ENCODE measurements at regions not wholly inside any gene's neighbourhood (a gene's known extent, or its start where the extent isn't known, plus 50 kb on each side); places are given as distances from the start of the nearest gene placed in this dataset.

- TF ChIP-seq POLR2A (IDR thresholded peaks at IDR 0.05) (no peak), POLR2AphosphoS5 (IDR thresholded peaks at IDR 0.05) (no peak), CTCF (IDR thresholded peaks at IDR 0.05) (no peak), EP300 (IDR thresholded peaks at IDR 0.05) (no peak)
- ATAC-seq (ENCODE audit: low FRiP score in 2 of 2): no peak
- WGBS, 2 donors: 84 to 94% methylated on average over 2 of the region's 2 CpGs
These were observed 658.4 kb upstream of the ZP4 start for GRCh38 chr1:238549137-238549536.

GRCh38 chr1:238546118-238546517, 655.4 kb upstream of the ZP4 start:
- WGBS, 2 donors: 70 to 84% methylated on average over 2 of the region's 2 CpGs
- ATAC-seq (ENCODE audit: low FRiP score in 2 of 2): no peak

More at GRCh38 chr1:238549137-238549536, 658.4 kb upstream of the ZP4 start:
- no peaks in the 10 kb centered on the region for H3K36me3 ChIP-seq
- peaks cover 0 to 10% (median 0%) of the 10 kb centered on the region in 4 donors for H3K9me3 ChIP-seq
- DNase-seq: no peak
- H3K27me3 ChIP-seq: no peaks in the 10 kb centered on the region
- H3K4me3 ChIP-seq: no peak overlapping the region
- no peak overlapping the region for H3K27ac ChIP-seq
- no peaks in the 10 kb centered on the region for H3K4me1 ChIP-seq

GRCh38 chr1:238537641-238538040, 646.9 kb upstream of the ZP4 start:
- Histone ChIP-seq H3K9me3 (no peaks in the 10 kb centered on the region), H3K27ac (no peak overlapping the region), H3K27me3 (no peaks in the 10 kb centered on the region), H3K4me3 (no peak overlapping the region), H3K4me1 (no peaks in the 10 kb centered on the region), H3K36me3 (no peaks in the 10 kb centered on the region)
- DNase-seq (no peak), ATAC-seq (ENCODE audit: low FRiP score in 2 of 2) (no peak)
- TF ChIP-seq CTCF (IDR thresholded peaks at IDR 0.05) (no peak), POLR2AphosphoS5 (IDR thresholded peaks at IDR 0.05) (no peak), POLR2A (IDR thresholded peaks at IDR 0.05) (no peak), EP300 (IDR thresholded peaks at IDR 0.05) (no peak)
- 66 to 69% methylated on average over 3 of the region's 3 CpGs for WGBS, 2 donors

More at GRCh38 chr1:238546118-238546517, 655.4 kb upstream of the ZP4 start:
- Histone ChIP-seq H3K36me3 (no peaks in the 10 kb centered on the region), H3K4me3 (no peak overlapping the region), H3K27ac (no peak overlapping the region), H3K4me1 (no peaks in the 10 kb centered on the region), H3K27me3 (no peaks in the 10 kb centered on the region), H3K9me3 (peaks cover 0 to 10% (median 0%) of the 10 kb centered on the region in 4 donors)
- no peak for DNase-seq
- TF ChIP-seq POLR2AphosphoS5 (IDR thresholded peaks at IDR 0.05): no peak
- TF ChIP-seq EP300 (IDR thresholded peaks at IDR 0.05): no peak
- no peak for TF ChIP-seq CTCF (IDR thresholded peaks at IDR 0.05)

- ATAC-seq (ENCODE audit: low FRiP score in 2 of 2): no peak
- Histone ChIP-seq H3K36me3 (no peaks in the 10 kb centered on the region), H3K4me1 (no peaks in the 10 kb centered on the region), H3K27me3 (no peaks in the 10 kb centered on the region), H3K9me3 (no peaks in the 10 kb centered on the region), H3K27ac (no peak overlapping the region), H3K4me3 (no peak overlapping the region)
- WGBS, 2 donors: 84 to 94% methylated on average over 4 to 13 of the region's 13 CpGs
- TF ChIP-seq CTCF (IDR thresholded peaks at IDR 0.05): no peak
- no peak for TF ChIP-seq EP300 (IDR thresholded peaks at IDR 0.05)
- TF ChIP-seq POLR2A (IDR thresholded peaks at IDR 0.05): no peak
- no peak for TF ChIP-seq POLR2AphosphoS5 (IDR thresholded peaks at IDR 0.05)
- DNase-seq: peak in 1 of 2 donors; percentile 37
These were observed 639.6 kb upstream of the ZP4 start for GRCh38 chr1:238530209-238530851.

GRCh38 chr1:238517711-238518110, 627.0 kb upstream of the ZP4 start:
- Histone ChIP-seq H3K27ac (no peak overlapping the region), H3K27me3 (no peaks in the 10 kb centered on the region), H3K4me1 (no peaks in the 10 kb centered on the region), H3K36me3 (no peaks in the 10 kb centered on the region), H3K4me3 (no peak overlapping the region), H3K9me3 (peaks cover 3 to 18% (median 12%) of the 10 kb centered on the region in 4 donors)
- no peak for TF ChIP-seq POLR2AphosphoS5 (IDR thresholded peaks at IDR 0.05)
- TF ChIP-seq POLR2A (IDR thresholded peaks at IDR 0.05): no peak
- no peak for TF ChIP-seq EP300 (IDR thresholded peaks at IDR 0.05)
- TF ChIP-seq CTCF (IDR thresholded peaks at IDR 0.05): no peak
- DNase-seq (no peak), ATAC-seq (ENCODE audit: low FRiP score in 2 of 2) (no peak)
- WGBS, 2 donors: 84 to 89% methylated on average over 4 of the region's 4 CpGs

Data from upper lobe of left lung (tissue), 6 donors.